H9 (cell line): ENCODE measurements at regions not wholly inside any gene's neighbourhood (a gene's known extent, or its start where the extent isn't known, plus 50 kb on each side); places are given as distances from the start of the nearest gene placed in this dataset.

Experiments
- DNase-seq: peaks from one replicate; pipeline ENCODE4 v3.0.0-alpha.2; 2017
- H2AFZ ChIP-seq: one replicate; pipeline ENCODE4 v1.6.1; 2013; ENCODE audit warnings: mild to moderate bottlenecking, low read length, control low read depth, moderate library complexity
- H2AK5ac ChIP-seq: 2 replicates; pipeline ENCODE4 v1.6.1; 2013; ENCODE audit warnings: low read length, control low read depth, mixed read lengths; ENCODE audit not compliant: insufficient read length
- H2BK120ac ChIP-seq: one replicate; pipeline ENCODE4 v1.6.1; 2013; ENCODE audit warnings: low read depth, mild to moderate bottlenecking, low read length, control low read depth, inconsistent platforms; ENCODE audit not compliant: poor library complexity, severe bottlenecking
- H2BK12ac ChIP-seq: 2 replicates; pipeline ENCODE4 v1.6.1; 2013; ENCODE audit warnings: low read length, control low read depth, mixed read lengths, low read depth; ENCODE audit not compliant: insufficient read length
- H2BK15ac ChIP-seq: 2 replicates; pipeline ENCODE4 v1.6.1; 2013; ENCODE audit warnings: low read depth, low read length, control low read depth
- H2BK20ac ChIP-seq: one replicate; pipeline ENCODE4 v1.6.1; 2013; ENCODE audit warnings: low read depth, mild to moderate bottlenecking, low read length, control low read depth, inconsistent platforms; ENCODE audit not compliant: poor library complexity, severe bottlenecking
- H2BK5ac ChIP-seq: 2 replicates; pipeline ENCODE4 v1.6.1; 2013; ENCODE audit warnings: low read length, control low read depth, mixed read lengths; ENCODE audit not compliant: insufficient read length
- H3K14ac ChIP-seq: 2 replicates; pipeline ENCODE4 v1.6.1; 2013; ENCODE audit warnings: low read length, control low read depth; ENCODE audit not compliant: insufficient read depth
- H3K18ac ChIP-seq: 2 replicates; pipeline ENCODE4 v1.6.1; 2013; ENCODE audit warnings: low read depth, mild to moderate bottlenecking, mixed read lengths, low read length, control low read depth; ENCODE audit not compliant: insufficient read length
- H3K23ac ChIP-seq: 2 replicates; pipeline ENCODE4 v1.6.1; 2013; ENCODE audit warnings: low read length, control low read depth, mixed read lengths, low read depth; ENCODE audit not compliant: insufficient read length
- H3K23me2 ChIP-seq: 2 replicates; pipeline ENCODE4 v1.6.1; 2013; ENCODE audit warnings: low read depth, mild to moderate bottlenecking, mixed read lengths, low read length, control low read depth; ENCODE audit not compliant: insufficient read length, poor library complexity, severe bottlenecking
- H3K27ac ChIP-seq: 2 replicates; pipeline ENCODE4 v1.5.1; 2013; ENCODE audit warnings: low read length, control low read depth, mixed read lengths, low read depth; ENCODE audit not compliant: insufficient read length
- H3K27me3 ChIP-seq: 2 replicates; pipeline ENCODE4 v1.6.1; 2013; ENCODE audit warnings: low read length, control low read depth, inconsistent platforms; ENCODE audit not compliant: insufficient read depth
- H3K4ac ChIP-seq: 2 replicates; pipeline ENCODE4 v1.6.1; 2013; ENCODE audit warnings: low read depth, mild to moderate bottlenecking, control low read depth, inconsistent platforms, low read length, moderate library complexity
- H3K4me1 ChIP-seq: 2 replicates; pipeline ENCODE4 v1.6.1; 2013; ENCODE audit warnings: low read length, control low read depth, inconsistent platforms; ENCODE audit not compliant: insufficient read depth
- H3K4me2 ChIP-seq: 2 replicates; pipeline ENCODE4 v1.6.1; 2013; ENCODE audit warnings: low read length, control low read depth, mixed read lengths; ENCODE audit not compliant: insufficient read length, insufficient read depth
- H3K56ac ChIP-seq: 2 replicates; pipeline ENCODE4 v1.6.1; 2013; ENCODE audit warnings: low read depth, mild to moderate bottlenecking, mixed read lengths, low read length, control low read depth; ENCODE audit not compliant: insufficient read length
- H3K79me1 ChIP-seq: 2 replicates; pipeline ENCODE4 v1.6.1; 2013; ENCODE audit warnings: low read depth, mild to moderate bottlenecking, moderate library complexity, low read length, control low read depth, inconsistent platforms; ENCODE audit not compliant: insufficient read depth, poor library complexity, severe bottlenecking
- H3K79me2 ChIP-seq: 2 replicates; pipeline ENCODE4 v1.6.1; 2013; ENCODE audit warnings: low read length, control low read depth, inconsistent platforms; ENCODE audit not compliant: insufficient read depth
- H3K9ac ChIP-seq: 2 replicates; pipeline ENCODE4 v1.6.1; 2013; ENCODE audit warnings: low read length, control low read depth, mixed read lengths; ENCODE audit not compliant: insufficient read length; ENCODE audit errors: extremely low read depth
- H3K9me3 ChIP-seq: one replicate; pipeline ENCODE4 v1.6.1; 2013; ENCODE audit warnings: low read depth, low read length, inconsistent platforms; ENCODE audit not compliant: control insufficient read depth
- H3T11ph ChIP-seq: one replicate; pipeline ENCODE4 v1.6.1; 2013; ENCODE audit warnings: mild to moderate bottlenecking, low read length, control low read depth, inconsistent platforms
- H4K20me1 ChIP-seq: one replicate; pipeline ENCODE4 v1.6.1; 2013; ENCODE audit not compliant: control insufficient read depth, insufficient read length, insufficient read depth
- H4K5ac ChIP-seq: 2 replicates; pipeline ENCODE4 v1.6.1; 2013; ENCODE audit warnings: low read depth, mild to moderate bottlenecking, mixed read lengths, low read length, control low read depth; ENCODE audit not compliant: insufficient read length
- H4K8ac ChIP-seq: replicated peaks from 2 replicates; pipeline ENCODE4 v1.6.1; 2013; ENCODE audit warnings: low read length, control low read depth, mixed read lengths, low read depth; ENCODE audit not compliant: insufficient read length
- H4K91ac ChIP-seq: 2 replicates; pipeline ENCODE4 v1.6.1; 2013; ENCODE audit warnings: low read depth, mild to moderate bottlenecking, moderate library complexity, mixed read lengths, low read length, control low read depth; ENCODE audit not compliant: insufficient read length
- H3K27ac Mint-ChIP-seq, 3 experiments: 2 replicates in 2 of 3; 3 replicates in 1 of 3; pipeline ENCODE4 v1.8.0; 2020 to 2021; ENCODE audit warnings: mixed read lengths in 3 of 3, mild to moderate bottlenecking in 1 of 3, moderate library complexity in 1 of 3
- H3K27me3 Mint-ChIP-seq: 2 replicates; pipeline ENCODE4 v1.8.0; 2021; ENCODE audit warnings: low read depth, mild to moderate bottlenecking, moderate library complexity, mixed read lengths
- H3K36me3 Mint-ChIP-seq, 3 experiments: 2 replicates in 2 of 3; 3 replicates in 1 of 3; pipeline ENCODE4 v1.8.0; 2020 to 2021; ENCODE audit warnings: low read depth in 3 of 3, mixed read lengths in 3 of 3; ENCODE audit not compliant: insufficient read depth in 1 of 3
- H3K4me1 Mint-ChIP-seq, 2 experiments: 2 replicates each; pipeline ENCODE4 v1.8.0; 2020; ENCODE audit warnings: mixed read lengths in 2 of 2
- H3K4me3 Mint-ChIP-seq, 2 experiments: 2 replicates in 1 of 2; 3 replicates in 1 of 2; pipeline ENCODE4 v1.8.0; 2020 to 2021; ENCODE audit warnings: mild to moderate bottlenecking in 2 of 2, mixed read lengths in 2 of 2, moderate library complexity in 1 of 2
- H3K9me3 Mint-ChIP-seq, 2 experiments: 2 replicates in 1 of 2; 3 replicates in 1 of 2; pipeline ENCODE4 v1.8.0; 2020; ENCODE audit warnings: mild to moderate bottlenecking in 2 of 2, mixed read lengths in 2 of 2, moderate library complexity in 1 of 2
- CTCF ChIP-seq: fragments of 200-600 bp; sonication (generic); conservative IDR thresholded peaks from 3 replicates; pipeline ENCODE4 v1.8.0; 2021; ENCODE audit warnings: antibody characterized with exemption, mild to moderate bottlenecking
- WGBS: extraction: QIAGEN DNeasy Blood & Tissue Kit; methylation state at CpG from one replicate; pipeline ENCODE4 v1.1.7; 2013; ENCODE audit warnings: missing lambda C conversion rate, low lambda C conversion rate, mixed read lengths; ENCODE audit not compliant: insufficient read length; ENCODE audit errors: extremely low coverage; 5-methylcytosine and 5-hydroxymethylcytosine counted together

GRCh38 chr6:165829376-165829775 is 166.3 kb upstream of the PDE10A start:
- Histone ChIP-seq H2BK20ac (no peak overlapping the region), H3K27ac (no peak overlapping the region)

More at GRCh38 chr6:165829376-165829775, 166.3 kb upstream of the PDE10A start:
- Histone ChIP-seq H3T11ph (no peak overlapping the region), H3K27me3 (no peaks in the 10 kb centered on the region), H3K4me1 (no peaks in the 10 kb centered on the region), H4K5ac (no peak overlapping the region), H3K23ac (no peak overlapping the region), H3K14ac (no peak overlapping the region), H2BK12ac (no peak overlapping the region), H3K23me2 (no peaks in the 10 kb centered on the region), H3K4me2 (no peak overlapping the region), H3K4ac (no peak overlapping the region), H3K18ac (no peak overlapping the region), H3K79me2 (no peaks in the 10 kb centered on the region), H2BK15ac (no peak overlapping the region), H3K9me3 (no peaks in the 10 kb centered on the region), H3K56ac (no peak overlapping the region), H4K20me1 (no peaks in the 10 kb centered on the region), H3K79me1 (no peaks in the 10 kb centered on the region), H4K91ac (no peak overlapping the region), H2BK120ac (no peak overlapping the region), H4K8ac (no peak overlapping the region), H2AFZ (no peak overlapping the region), H2BK5ac (no peak overlapping the region), H2AK5ac (no peak overlapping the region), H3K9ac (no peak overlapping the region)
- Mint-ChIP-seq H3K36me3 (no peaks in the 10 kb centered on the region), H3K4me1 (peaks cover 8 to 9% of the 10 kb centered on the region in 2 experiments), H3K9me3 (no peaks in the 10 kb centered on the region), H3K27ac (no peak overlapping the region), H3K4me3 (no peak overlapping the region), H3K27me3 (peaks cover 7% of the 10 kb centered on the region)
- WGBS: no CpG with 5 or more reads among the region's 6 CpGs
- no peak for TF ChIP-seq CTCF
- DNase-seq: no peak
